Endodermal cell (in vitro differentiated cells): ENCODE measurements at regions not wholly inside any gene's neighbourhood (a gene's known extent, or its start where the extent isn't known, plus 50 kb on each side); places are given as distances from the start of the nearest gene placed in this dataset.

Experiments used
- DNase-seq: peaks from one replicate; pipeline ENCODE4 v3.0.0-alpha.2; 2017
- H3K27ac ChIP-seq: 2 replicates; pipeline ENCODE4 v1.5.1; 2013; ENCODE audit warnings: mild to moderate bottlenecking, low read depth, low read length, moderate library complexity
- H3K27me3 ChIP-seq: 2 replicates; pipeline ENCODE4 v1.6.1; 2013; ENCODE audit warnings: mild to moderate bottlenecking, low read length, moderate library complexity; ENCODE audit not compliant: insufficient read depth, control insufficient read depth, poor library complexity, severe bottlenecking
- H3K36me3 ChIP-seq: 2 replicates; pipeline ENCODE4 v1.7.0; 2013; ENCODE audit warnings: mild to moderate bottlenecking, low read length, moderate library complexity; ENCODE audit not compliant: control insufficient read depth, insufficient read depth
- H3K4me1 ChIP-seq: one replicate; pipeline ENCODE4 v1.7.0; 2013; ENCODE audit warnings: low read length; ENCODE audit not compliant: control insufficient read depth, insufficient read depth
- H3K4me3 ChIP-seq: 2 replicates; pipeline ENCODE4 v1.5.1; 2013; ENCODE audit warnings: mild to moderate bottlenecking, low read length, moderate library complexity
- H3K9ac ChIP-seq: 2 replicates; pipeline ENCODE4 v1.6.1; 2013; ENCODE audit warnings: mild to moderate bottlenecking, low read length, moderate library complexity; ENCODE audit not compliant: poor library complexity, severe bottlenecking; ENCODE audit errors: extremely low read depth
- H3K9me3 ChIP-seq: 2 replicates; pipeline ENCODE4 v1.6.1; 2013; ENCODE audit warnings: mild to moderate bottlenecking, low read length, moderate library complexity; ENCODE audit not compliant: control insufficient read depth
- H3K27ac Mint-ChIP-seq: 2 replicates; pipeline ENCODE4 v1.8.0; 2020; ENCODE audit warnings: mixed read lengths
- H3K27me3 Mint-ChIP-seq: 2 replicates; pipeline ENCODE4 v1.8.0; 2021; ENCODE audit warnings: mild to moderate bottlenecking, mixed read lengths; ENCODE audit not compliant: insufficient read depth
- H3K36me3 Mint-ChIP-seq: 2 replicates; pipeline ENCODE4 v1.8.0; 2020; ENCODE audit warnings: low read depth, mixed read lengths
- H3K4me1 Mint-ChIP-seq: 2 replicates; pipeline ENCODE4 v1.8.0; 2020; ENCODE audit warnings: mixed read lengths
- H3K4me3 Mint-ChIP-seq: 2 replicates; pipeline ENCODE4 v1.8.0; 2020; ENCODE audit warnings: mild to moderate bottlenecking, moderate library complexity, mixed read lengths
- H3K9me3 Mint-ChIP-seq: 2 replicates; pipeline ENCODE4 v1.8.0; 2020; ENCODE audit warnings: mild to moderate bottlenecking, mixed read lengths
- CTCF ChIP-seq: fragments of 200-600 bp; sonication (generic); conservative IDR thresholded peaks from 2 replicates; pipeline ENCODE4 v1.5.0; 2021; ENCODE audit warnings: antibody characterized with exemption, mild to moderate bottlenecking
- WGBS, 2 experiments: methylation state at CpG; one replicate each; pipeline versions ENCODE4 v1.1.5 to v1.1.7; 2013; ENCODE audit warnings: missing lambda C conversion rate in 2 of 2, mixed read lengths in 1 of 2; ENCODE audit not compliant: insufficient coverage in 1 of 2, insufficient read length in 1 of 2; 5-methylcytosine and 5-hydroxymethylcytosine counted together

GRCh38 chr12:61369241-61369910 lies 890.8 kb upstream of the USP15 start:
- no peaks in the 10 kb centered on the region for H3K4me1 Mint-ChIP-seq
- no peaks in the 10 kb centered on the region for H3K27me3 Mint-ChIP-seq
- Histone ChIP-seq H3K9ac (no peak overlapping the region), H3K4me1 (no peaks in the 10 kb centered on the region), H3K27me3 (no peaks in the 10 kb centered on the region), H3K36me3 (no peaks in the 10 kb centered on the region), H3K4me3 (no peak overlapping the region), H3K9me3 (no peaks in the 10 kb centered on the region), H3K27ac (no peak overlapping the region)
- WGBS, 2 experiments, result 87 to 89% methylated on average over 1 to 3 of the region's 4 CpGs
- no peak overlapping the region for H3K4me3 Mint-ChIP-seq
- H3K27ac Mint-ChIP-seq, result no peak overlapping the region
- no peak for TF ChIP-seq CTCF
- H3K9me3 Mint-ChIP-seq, result no peaks in the 10 kb centered on the region
- no peaks in the 10 kb centered on the region for H3K36me3 Mint-ChIP-seq
- DNase-seq, result no peak

DNA sequence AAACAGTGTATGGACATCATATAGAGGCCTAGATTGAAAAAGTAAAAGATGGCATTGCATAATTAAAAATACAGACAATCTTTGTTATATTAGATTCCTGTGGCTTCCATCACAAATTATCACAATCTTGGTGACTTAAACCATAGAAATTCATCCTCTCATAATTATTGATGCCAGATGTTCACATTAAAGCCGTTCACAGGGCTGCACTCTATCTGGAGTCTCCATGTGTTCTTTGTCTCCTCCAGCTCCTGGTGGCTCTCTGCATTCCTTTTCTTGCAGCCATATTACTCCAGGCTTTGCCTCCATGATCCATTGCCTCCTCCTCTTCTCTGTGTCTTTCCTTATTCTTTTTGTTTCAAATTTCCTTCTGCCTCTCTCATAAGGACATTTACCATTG lies 875.7 kb upstream of the USP15 start:
- DNase-seq, result no peak
- no peak overlapping the region for H3K4me3 ChIP-seq
- H3K27me3 Mint-ChIP-seq, result no peaks in the 10 kb centered on the region
- peaks cover 3% of the 10 kb centered on the region for H3K36me3 Mint-ChIP-seq
- no peaks in the 10 kb centered on the region for H3K4me1 ChIP-seq
- no peak overlapping the region for H3K27ac Mint-ChIP-seq
- no peak overlapping the region for H3K4me3 Mint-ChIP-seq
- peaks cover 39% of the 10 kb centered on the region for H3K9me3 ChIP-seq
- no peaks in the 10 kb centered on the region for H3K4me1 Mint-ChIP-seq
- no peak for TF ChIP-seq CTCF
- H3K36me3 ChIP-seq, result no peaks in the 10 kb centered on the region
- no peak overlapping the region for H3K27ac ChIP-seq
- H3K9me3 Mint-ChIP-seq, result peaks cover 23% of the 10 kb centered on the region
- WGBS, 2 experiments, result 81 to 84% methylated on average over 1 of the region's 1 CpG
- no peak overlapping the region for H3K9ac ChIP-seq
- no peaks in the 10 kb centered on the region for H3K27me3 ChIP-seq

- Histone ChIP-seq H3K27ac (no peak overlapping the region), H3K4me3 (no peak overlapping the region), H3K4me1 (no peaks in the 10 kb centered on the region), H3K9me3 (peaks cover 46% of the 10 kb centered on the region), H3K27me3 (no peaks in the 10 kb centered on the region), H3K9ac (no peak overlapping the region), H3K36me3 (no peaks in the 10 kb centered on the region)
- Mint-ChIP-seq H3K9me3 (peaks cover 31% of the 10 kb centered on the region), H3K4me1 (no peaks in the 10 kb centered on the region), H3K27me3 (no peaks in the 10 kb centered on the region), H3K27ac (no peak overlapping the region), H3K4me3 (no peak overlapping the region), H3K36me3 (peaks cover 4% of the 10 kb centered on the region)
- TF ChIP-seq CTCF, result no peak
- no peak for DNase-seq
Measured at GRCh38 chr12:61385771-61386170, 874.4 kb upstream of the USP15 start.
